Nephron progenitor cell (in vitro differentiated cells): ENCODE measurements at regions not wholly inside any gene's neighbourhood (a gene's known extent, or its start where the extent isn't known, plus 50 kb on each side); places are given as distances from the start of the nearest gene placed in this dataset.
A peak's percentile ranks its signal among the peaks of the same experiment; 100 is the strongest.

Experiments
- DNase-seq: peaks from one replicate; pipeline ENCODE4 v3.0.0; 2021
- H3K27ac Mint-ChIP-seq: 2 replicates; pipeline ENCODE4 v1.8.0; 2021; ENCODE audit warnings: mild to moderate bottlenecking, moderate library complexity, mixed read lengths
- H3K27me3 Mint-ChIP-seq: 2 replicates; pipeline ENCODE4 v1.8.0; 2021; ENCODE audit warnings: mild to moderate bottlenecking, low read depth, mixed read lengths; ENCODE audit not compliant: poor library complexity
- H3K36me3 Mint-ChIP-seq: 2 replicates; pipeline ENCODE4 v1.8.0; 2021; ENCODE audit warnings: low read depth, mixed read lengths
- H3K4me1 Mint-ChIP-seq: 2 replicates; pipeline ENCODE4 v1.8.0; 2021; ENCODE audit warnings: mixed read lengths
- H3K4me3 Mint-ChIP-seq: 2 replicates; pipeline ENCODE4 v1.8.0; 2021; ENCODE audit warnings: mild to moderate bottlenecking, moderate library complexity, mixed read lengths
- H3K9me3 Mint-ChIP-seq: 2 replicates; pipeline ENCODE4 v1.8.0; 2021; ENCODE audit warnings: mild to moderate bottlenecking, moderate library complexity, mixed read lengths
- CTCF ChIP-seq: fragments of 200-600 bp; sonication (generic); IDR thresholded peaks from 2 replicates; pipeline ENCODE4 v1.5.0; 2021; ENCODE audit warnings: antibody characterized with exemption

GRCh38 chr1:228902781-228903433, 167.6 kb downstream of the RHOU start:
- DNase-seq: no peak

GRCh38 chr1:228903434-228904071, 168.3 kb downstream of the RHOU start:
- peaks cover 3% of the 10 kb centered on the region for H3K9me3 Mint-ChIP-seq
- no peak overlapping the region for H3K4me3 Mint-ChIP-seq
- peaks cover 10% of the 10 kb centered on the region for H3K27me3 Mint-ChIP-seq
- H3K27ac Mint-ChIP-seq: no peak overlapping the region
- DNase-seq: peak; percentile 23
- TF ChIP-seq CTCF: no peak
- peaks cover 77% of the 10 kb centered on the region for H3K4me1 Mint-ChIP-seq
- H3K36me3 Mint-ChIP-seq: no peaks in the 10 kb centered on the region

More at GRCh38 chr1:228902781-228903433, 167.6 kb downstream of the RHOU start:
- H3K4me1 Mint-ChIP-seq: peaks cover 79% of the 10 kb centered on the region
- H3K4me3 Mint-ChIP-seq: no peak overlapping the region
- H3K27me3 Mint-ChIP-seq: peaks cover 10% of the 10 kb centered on the region
- TF ChIP-seq CTCF: no peak
- no peak overlapping the region for H3K27ac Mint-ChIP-seq
- H3K9me3 Mint-ChIP-seq: peaks cover 3% of the 10 kb centered on the region
- H3K36me3 Mint-ChIP-seq: no peaks in the 10 kb centered on the region

- DNase-seq: no peak
- Mint-ChIP-seq H3K4me3 (no peak overlapping the region), H3K9me3 (peaks cover 3% of the 10 kb centered on the region), H3K27me3 (peaks cover 10% of the 10 kb centered on the region), H3K36me3 (no peaks in the 10 kb centered on the region), H3K4me1 (peaks cover 71% of the 10 kb centered on the region), H3K27ac (no peak overlapping the region)
- no peak for TF ChIP-seq CTCF
Observed at GRCh38 chr1:228904222-228904621, 168.9 kb downstream of the RHOU start.

- no peaks in the 10 kb centered on the region for H3K27me3 Mint-ChIP-seq
- H3K36me3 Mint-ChIP-seq: no peaks in the 10 kb centered on the region
- H3K4me3 Mint-ChIP-seq: no peak overlapping the region
- H3K9me3 Mint-ChIP-seq: peaks cover 3% of the 10 kb centered on the region
- H3K27ac Mint-ChIP-seq: no peak overlapping the region
- no peak for DNase-seq
- no peak for TF ChIP-seq CTCF
- H3K4me1 Mint-ChIP-seq: peaks cover 61% of the 10 kb centered on the region
Observed at GRCh38 chr1:228905701-228906101, 170.4 kb downstream of the RHOU start.

- H3K4me1 Mint-ChIP-seq: peaks cover 61% of the 10 kb centered on the region
- H3K4me3 Mint-ChIP-seq: no peak overlapping the region
Observed at GRCh38 chr1:228906223-228906860, 171.1 kb downstream of the RHOU start.

More at GRCh38 chr1:228906223-228906860, 171.1 kb downstream of the RHOU start:
- H3K9me3 Mint-ChIP-seq: peaks cover 3% of the 10 kb centered on the region
- H3K27me3 Mint-ChIP-seq: no peaks in the 10 kb centered on the region
- no peaks in the 10 kb centered on the region for H3K36me3 Mint-ChIP-seq
- peak overlapping the region; percentile 31 for H3K27ac Mint-ChIP-seq
- TF ChIP-seq CTCF: no peak
- DNase-seq: no peak
